Amniotic epithelial cell (primary cell): ENCODE measurements at regions not wholly inside any gene's neighbourhood (a gene's known extent, or its start where the extent isn't known, plus 50 kb on each side); places are given as distances from the start of the nearest gene placed in this dataset.

ENCODE experiments used
- DNase-seq: peaks from one replicate; pipeline ENCODE4 v3.0.0-alpha.2; 2010; ENCODE audit warnings: low read depth

DNA sequence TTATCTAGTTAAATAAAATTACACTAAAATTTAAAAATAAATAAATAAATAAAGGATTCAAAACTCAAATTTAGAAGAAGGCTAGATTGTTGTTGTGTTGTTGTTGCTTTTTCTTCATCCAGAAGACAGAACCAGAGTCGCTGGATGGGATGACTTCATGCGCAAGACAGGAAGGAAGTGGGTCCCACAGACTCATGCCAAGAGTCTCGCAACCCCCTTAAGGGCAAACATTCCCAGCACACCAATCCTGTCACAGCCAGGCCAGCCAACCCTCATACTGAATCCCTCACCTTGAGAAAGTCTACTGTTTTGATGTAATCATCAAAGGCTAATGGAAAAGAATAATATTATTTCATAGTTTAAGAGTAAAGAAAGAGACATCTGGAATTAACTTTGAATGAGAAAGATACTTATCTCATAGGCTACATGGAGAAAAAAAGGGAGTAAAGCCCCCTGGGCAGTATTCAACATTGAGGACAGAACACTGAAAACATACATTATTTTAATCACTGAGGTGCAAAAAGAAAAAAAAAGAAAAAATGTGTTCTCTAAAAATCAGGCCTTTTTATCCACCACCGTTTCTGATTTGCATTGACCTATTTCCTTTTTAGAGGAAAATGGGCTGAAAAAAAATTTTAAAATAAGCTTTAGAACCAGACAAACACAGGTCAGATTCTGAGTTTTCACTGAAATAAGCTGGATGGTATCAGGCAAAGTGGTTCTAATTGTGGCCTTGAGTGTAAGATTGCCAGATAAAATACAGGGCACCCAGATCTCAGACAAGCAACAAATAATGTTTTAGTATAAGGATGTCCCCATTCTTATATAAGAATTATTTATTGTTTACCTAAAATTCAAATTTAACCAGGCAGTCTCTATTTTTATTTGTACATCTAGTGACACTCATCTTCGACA lies 826.5 kb downstream of the TNS3 start:
- DNase-seq, result no peak

DNA sequence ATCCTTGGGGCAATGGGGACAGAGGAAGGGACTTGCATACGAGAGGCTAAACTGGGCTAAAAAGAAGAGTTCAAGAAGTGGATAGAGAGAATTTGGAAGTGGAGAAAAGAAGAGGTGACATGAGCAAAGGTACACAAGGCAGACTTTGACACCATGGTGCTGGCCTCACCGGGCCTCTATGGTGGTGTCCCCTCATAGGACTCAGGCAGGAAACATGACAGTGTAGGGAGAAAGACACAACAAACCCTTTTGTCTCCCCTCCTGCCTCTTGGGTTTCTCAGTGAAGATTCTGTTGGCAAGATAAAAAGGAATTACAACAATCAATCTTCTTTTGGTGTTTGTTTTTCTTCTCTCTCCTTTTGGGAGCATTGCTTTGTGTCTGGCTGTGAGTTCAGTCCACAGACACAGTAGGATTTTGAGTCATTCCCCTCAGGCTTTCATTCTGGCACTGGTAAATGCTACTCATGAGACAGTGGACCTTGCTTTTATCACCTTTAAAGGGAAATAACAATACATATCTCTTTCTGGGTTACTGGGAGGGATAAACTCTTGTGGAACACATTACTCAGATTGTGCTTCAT lies 827.7 kb downstream of the TNS3 start:
- DNase-seq, result peak; percentile 83

DNA sequence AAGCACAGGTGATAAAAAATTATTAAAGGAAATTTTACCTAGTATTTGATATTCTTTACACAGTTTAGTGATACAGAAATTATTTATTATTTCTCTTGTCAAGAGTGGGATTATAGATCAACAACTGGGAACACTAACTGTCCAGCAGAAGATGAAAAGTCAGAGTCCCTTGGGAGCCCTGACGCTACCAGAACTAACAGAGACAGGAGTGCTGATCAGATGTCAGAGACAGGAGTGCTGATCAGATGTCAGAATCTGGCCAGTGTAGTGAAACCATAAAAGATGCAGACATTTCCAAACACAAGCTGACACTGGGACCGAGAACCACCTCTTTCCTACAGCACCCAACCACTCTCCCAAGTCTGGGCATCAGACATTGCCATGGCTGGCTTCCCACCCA lies 828.2 kb downstream of the TNS3 start:
- no peak for DNase-seq

DNA sequence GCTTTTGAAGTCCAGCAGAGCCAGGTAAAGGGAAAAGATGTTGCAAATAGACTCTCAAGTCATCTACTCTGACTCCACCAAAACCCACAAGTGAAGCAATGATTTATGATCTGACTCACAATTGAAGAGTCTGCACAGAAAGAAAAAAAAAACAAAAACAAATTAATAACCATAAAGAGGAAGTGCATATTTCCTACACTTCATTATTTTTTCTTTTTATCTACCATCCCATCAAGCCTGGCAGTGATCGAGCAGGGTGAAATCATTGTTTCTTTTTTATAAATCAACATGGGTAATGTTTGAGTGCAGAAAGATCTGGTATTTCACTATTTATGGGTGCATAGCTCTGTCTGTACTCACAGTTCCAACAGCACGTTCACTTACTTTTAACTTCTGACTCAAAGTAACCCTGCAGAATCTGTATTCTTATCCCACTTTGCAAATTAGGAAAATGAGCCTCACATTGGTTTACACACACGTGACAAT lies 829.0 kb downstream of the TNS3 start:
- peak; percentile 92 for DNase-seq

- peak; percentile 84 for DNase-seq
Observed at GRCh38 chr7:46751927-46752723, 829.8 kb downstream of the TNS3 start.

- DNase-seq, result no peak
Observed at GRCh38 chr7:46751471-46751870, 830.4 kb upstream of the IGFBP3 start.

- no peak for DNase-seq
Observed at GRCh38 chr7:46750321-46750865, 829.3 kb upstream of the IGFBP3 start.

DNA sequence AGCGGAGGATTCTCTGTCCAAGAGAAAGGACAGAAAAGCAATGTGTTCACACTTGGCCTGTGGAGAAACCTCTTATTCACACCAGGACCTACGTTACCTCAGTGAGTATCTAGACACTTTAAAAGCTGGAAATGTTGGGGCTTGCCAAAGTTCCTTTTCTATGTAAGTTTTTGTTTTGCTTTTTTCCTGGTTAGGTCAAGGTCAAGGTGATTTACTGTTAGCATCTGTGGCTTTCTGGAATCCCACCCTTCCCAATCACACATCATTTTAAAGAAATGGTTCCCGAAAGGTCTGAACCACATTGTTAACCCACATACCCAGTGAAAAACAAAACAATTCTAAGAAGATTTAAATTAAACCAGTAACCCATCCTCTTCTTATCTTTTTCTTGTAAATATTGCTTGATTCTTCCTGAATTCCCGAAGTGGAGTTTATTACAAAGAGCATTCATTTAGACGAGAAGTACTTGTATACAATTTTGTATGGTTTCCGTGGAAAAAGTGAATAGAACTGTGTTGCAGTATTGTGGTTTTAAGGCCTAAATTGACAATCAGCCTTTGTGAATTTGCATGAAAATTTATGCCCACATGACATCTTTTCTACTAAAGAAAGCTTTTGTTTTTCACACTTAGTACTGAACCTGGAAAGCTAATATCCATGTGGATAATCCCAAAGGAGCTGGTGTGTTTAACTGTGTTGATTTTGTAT lies 827.0 kb upstream of the IGFBP3 start:
- peak; percentile 13 for DNase-seq

DNA sequence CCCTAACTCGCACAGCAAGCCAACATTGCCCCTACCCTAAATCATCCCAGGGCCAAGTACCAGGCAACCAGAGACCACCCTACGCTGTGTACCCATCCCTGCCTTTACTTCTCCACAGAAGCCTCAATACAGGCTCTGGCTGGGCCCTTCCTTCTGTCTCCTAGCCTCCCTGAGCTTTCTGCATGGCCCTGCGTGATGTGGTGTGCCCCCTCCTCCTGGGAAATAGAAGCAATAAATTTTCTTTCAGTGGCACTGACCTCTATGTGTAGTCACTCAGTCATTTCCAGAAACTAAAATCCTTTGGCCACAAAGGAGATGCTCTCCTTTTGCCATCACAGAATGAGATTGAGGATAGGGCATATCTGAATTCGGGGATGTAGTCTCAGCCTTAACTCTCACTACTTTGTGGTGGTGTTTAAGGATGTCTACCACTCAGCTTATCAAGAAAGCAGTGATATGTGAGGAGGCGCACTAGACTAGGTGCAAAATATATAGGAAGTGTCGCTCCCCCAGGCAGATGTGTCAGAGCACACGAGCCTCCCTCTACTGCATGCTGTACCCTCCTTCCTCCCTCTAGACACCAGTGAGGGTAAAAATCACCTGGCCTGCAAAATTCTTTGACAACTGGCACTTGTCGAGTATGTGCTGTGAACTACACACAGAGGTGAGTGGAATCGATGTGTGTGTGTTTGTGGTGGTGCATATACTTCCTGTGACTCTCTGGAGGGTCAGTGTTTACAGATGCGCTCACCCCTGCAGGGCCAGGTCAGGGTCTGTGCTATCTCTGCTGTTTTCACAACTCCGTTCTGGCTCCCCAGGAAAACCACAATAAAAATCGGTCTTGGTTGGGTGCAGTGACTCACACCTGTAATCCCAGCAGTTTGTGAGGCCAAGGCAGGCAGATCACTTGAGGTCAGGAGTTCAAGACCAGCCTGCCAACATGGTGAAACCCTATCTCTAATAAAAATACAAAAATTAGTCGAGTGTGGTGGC lies 825.9 kb upstream of the IGFBP3 start:
- DNase-seq, result peak; percentile 67

GRCh38 chr7:46745707-46746090 lies 824.6 kb upstream of the IGFBP3 start:
- DNase-seq, result peak; percentile 38

- DNase-seq, result peak; percentile 30
Observed at GRCh38 chr7:46744957-46745706, 824.1 kb upstream of the IGFBP3 start.

- no peak for DNase-seq
Observed at GRCh38 chr7:46742601-46743000, 821.5 kb upstream of the IGFBP3 start.

DNA sequence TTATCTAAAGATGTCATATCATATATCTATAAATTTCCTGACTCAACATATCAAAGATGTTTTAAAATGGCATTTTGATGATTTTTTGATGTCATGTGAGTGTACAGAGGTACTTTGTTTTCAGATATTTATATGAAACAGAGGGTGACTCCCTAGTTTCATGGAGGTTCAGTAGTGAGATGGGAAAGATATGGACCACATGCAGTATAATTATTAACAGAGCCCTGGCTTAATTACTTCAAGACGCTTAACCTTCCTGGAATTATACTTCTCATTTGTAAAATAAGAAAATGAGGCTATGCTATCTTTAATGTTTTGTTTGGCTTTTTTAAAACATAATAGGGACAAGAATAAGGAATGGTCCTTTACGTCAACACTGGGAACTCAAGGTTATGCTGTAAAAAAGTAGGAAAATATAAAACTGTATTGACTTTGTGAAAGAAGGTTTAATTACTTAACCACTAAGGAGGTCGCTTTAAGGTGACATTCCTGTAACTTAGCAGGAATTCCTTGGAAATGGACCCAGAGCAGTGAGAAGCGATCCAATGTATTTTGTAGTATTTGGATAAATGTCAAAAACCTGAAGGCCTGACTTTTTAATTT lies 821.0 kb upstream of the IGFBP3 start:
- DNase-seq, result no peak

DNA sequence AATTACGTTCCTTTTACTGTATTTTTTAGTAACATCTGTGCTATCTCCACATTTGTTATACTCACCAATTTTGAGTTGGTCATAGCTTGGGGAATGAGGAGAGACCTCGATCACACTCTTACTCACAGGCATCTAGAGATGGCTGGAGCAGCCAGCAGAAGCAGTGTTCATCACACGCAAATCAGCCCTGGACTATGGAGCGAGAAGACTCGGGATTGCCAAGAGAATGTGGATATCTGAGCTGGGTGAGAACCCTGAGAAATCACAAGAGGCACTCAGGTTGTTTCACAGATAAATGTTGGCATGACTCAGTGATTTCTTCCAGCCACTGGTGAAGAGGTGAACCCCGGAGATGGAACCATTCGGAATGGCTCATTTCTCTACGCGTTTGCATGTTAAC lies 820.1 kb upstream of the IGFBP3 start:
- no peak for DNase-seq

GRCh38 chr7:46739518-46740234 lies 818.6 kb upstream of the IGFBP3 start:
- no peak for DNase-seq

DNA sequence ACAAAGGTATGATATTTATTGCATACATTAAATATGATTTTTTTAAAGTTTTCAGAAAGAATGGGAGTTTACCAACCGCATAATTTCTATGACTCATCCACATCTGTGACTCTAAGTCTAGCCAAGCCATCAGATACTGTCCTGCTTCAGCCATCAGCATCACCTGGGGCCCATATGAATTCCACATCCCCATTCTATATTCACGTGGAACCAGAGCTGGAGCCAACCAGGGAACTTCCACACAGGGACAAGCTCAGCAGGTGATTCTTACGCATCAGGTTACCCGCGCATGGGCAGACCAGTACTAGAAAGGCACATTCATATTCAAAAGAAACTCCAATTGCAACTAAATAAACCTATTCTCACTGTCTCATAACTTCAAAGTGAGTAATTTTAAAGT lies 817.7 kb upstream of the IGFBP3 start:
- DNase-seq, result no peak

DNA sequence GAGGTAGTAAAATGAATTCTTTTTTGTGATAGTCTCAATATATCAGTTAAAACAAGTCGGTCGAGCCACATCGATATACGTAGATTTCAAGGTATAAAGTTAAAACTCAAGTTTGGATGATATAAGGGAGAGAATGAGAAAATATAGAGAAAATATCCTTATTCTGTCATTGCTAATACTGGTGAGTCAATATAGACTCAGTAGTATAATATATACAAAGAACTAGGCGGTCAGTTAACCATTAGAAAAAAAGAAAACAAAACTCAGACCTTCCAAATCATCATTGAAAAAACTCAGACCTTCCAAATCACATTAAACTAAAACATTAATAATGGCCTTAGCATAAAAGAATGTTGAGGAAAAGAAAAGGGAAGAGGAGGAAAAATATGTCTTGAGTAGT lies 817.1 kb upstream of the IGFBP3 start:
- no peak for DNase-seq

DNA sequence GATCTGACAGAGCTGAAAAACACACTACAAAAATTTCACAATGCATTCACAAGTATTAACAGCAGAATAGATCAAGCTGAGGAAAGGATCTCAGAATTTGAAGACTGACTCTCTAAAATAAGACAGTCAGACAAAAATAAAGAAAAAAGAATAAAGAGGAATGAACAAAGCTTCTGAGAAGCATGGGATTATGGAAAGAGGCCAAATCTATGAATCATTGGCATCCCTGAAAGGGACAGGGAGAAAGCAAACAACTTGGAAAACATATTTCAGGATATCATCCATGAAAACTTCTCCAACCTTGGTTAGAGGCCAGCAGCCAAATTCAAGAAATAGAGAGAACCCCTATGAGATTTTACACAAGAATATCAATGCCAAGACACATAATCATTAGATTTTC lies 804.8 kb upstream of the IGFBP3 start:
- DNase-seq, result peak; percentile 39

GRCh38 chr7:46725136-46725535 lies 804.1 kb upstream of the IGFBP3 start:
- DNase-seq, result no peak
